ENCODE measurements at regions not wholly inside any gene's neighbourhood (a gene's known extent, or its start where the extent isn't known, plus 50 kb on each side); places are given as distances from the start of the nearest gene placed in this dataset.

- no peak for TF ChIP-seq CTCF (IDR thresholded peaks at IDR 0.05)
- H3K9me3 ChIP-seq = no peaks in the 10 kb centered on the region
- peak; percentile 72 for ATAC-seq
- no peaks in the 10 kb centered on the region for H3K36me3 ChIP-seq
- H3K27ac ChIP-seq = no peak overlapping the region
- H3K27me3 ChIP-seq = no peaks in the 10 kb centered on the region
- intact Hi-C loops (cut with DNase I) = no loop called here
- no peak overlapping the region for H3K4me3 ChIP-seq
- DNase-seq = no peak
- peaks cover 6 to 11% of the 10 kb centered on the region in 2 donors for H3K4me1 ChIP-seq
These were observed 612.8 kb downstream of the ZPLD1 start for GRCh38 chr3:103047640-103048039.

DNA sequence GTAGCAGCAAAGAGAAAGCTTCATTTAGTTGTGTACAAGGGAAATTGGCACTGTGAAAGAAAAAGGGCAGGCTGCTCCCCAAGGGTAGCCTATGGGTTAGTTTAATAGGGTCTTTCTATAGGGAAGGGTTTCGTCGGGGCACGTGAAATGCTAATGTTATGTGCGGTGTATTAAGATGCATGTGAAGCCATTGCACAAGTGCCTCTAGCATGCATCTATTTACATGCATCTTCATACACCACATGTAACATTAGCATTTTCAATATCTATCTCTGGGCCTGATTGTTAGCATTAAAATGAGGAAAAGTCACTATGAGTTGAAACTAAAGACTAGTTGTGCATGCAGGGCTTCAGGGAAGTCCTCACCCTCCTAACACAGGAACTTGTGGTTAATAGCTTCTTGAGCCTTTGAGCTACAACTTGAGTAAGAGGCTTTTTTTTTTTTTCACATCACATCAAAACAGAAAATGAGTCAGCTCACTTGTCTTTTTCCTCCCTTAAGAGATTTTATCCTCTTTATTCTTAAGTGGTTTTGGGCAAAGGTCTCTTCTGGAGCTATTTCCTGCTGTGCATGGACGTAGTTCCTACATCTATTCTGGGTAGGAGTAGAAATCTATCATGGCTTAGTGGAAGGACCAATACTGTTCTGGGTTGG is 613.4 kb downstream of the ZPLD1 start:
- DNase-seq = no peak
- no peak for TF ChIP-seq CTCF (IDR thresholded peaks at IDR 0.05)
- Histone ChIP-seq H3K4me1 (peaks cover 10 to 11% of the 10 kb centered on the region in 2 donors), H3K9me3 (no peaks in the 10 kb centered on the region), H3K27ac (no peak overlapping the region), H3K27me3 (no peaks in the 10 kb centered on the region), H3K4me3 (no peak overlapping the region), H3K36me3 (no peaks in the 10 kb centered on the region)
- intact Hi-C loops (cut with DNase I) = no loop called here
- peak; percentile 85 for ATAC-seq

- Histone ChIP-seq H3K36me3 (no peaks in the 10 kb centered on the region), H3K27ac (no peak overlapping the region), H3K9me3 (no peaks in the 10 kb centered on the region), H3K4me3 (no peak overlapping the region), H3K4me1 (peaks cover 10 to 11% of the 10 kb centered on the region in 2 donors), H3K27me3 (no peaks in the 10 kb centered on the region)
- no peak for TF ChIP-seq CTCF (IDR thresholded peaks at IDR 0.05)
- DNase-seq (peak in 2 of 4 donors; percentile 33 to 62), ATAC-seq (peak; percentile 55)
- intact Hi-C loops (cut with DNase I) = no loop called here
These were observed 617.5 kb downstream of the ZPLD1 start for GRCh38 chr3:103052236-103052830.

DNA sequence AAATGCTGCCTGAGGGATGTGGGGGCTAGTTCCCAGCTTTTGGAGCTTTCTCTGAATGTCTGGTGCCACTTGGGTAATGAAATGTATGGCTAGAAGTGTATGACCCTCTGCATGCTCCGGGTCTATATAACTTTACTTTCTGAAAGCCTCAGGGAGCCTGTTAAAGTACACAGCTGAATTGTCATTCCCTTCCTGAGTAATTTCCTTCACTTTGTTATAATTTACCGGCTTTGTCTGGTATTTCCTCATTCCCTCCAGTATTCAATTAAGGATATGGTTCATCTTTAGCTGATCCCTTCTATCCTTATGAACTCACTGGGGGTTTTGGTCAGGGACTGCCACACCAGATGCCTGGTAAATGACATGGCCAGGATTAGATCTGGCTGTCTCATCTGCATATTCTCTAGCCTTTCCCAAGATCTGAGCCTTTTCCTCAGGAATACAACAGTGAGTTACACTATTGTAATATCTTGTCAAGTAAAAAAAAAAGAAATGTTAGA is 620.3 kb downstream of the ZPLD1 start:
- TF ChIP-seq CTCF (IDR thresholded peaks at IDR 0.05) = no peak
- Histone ChIP-seq H3K27ac (no peak overlapping the region), H3K4me1 (peaks cover 4 to 5% of the 10 kb centered on the region in 2 donors), H3K27me3 (no peaks in the 10 kb centered on the region), H3K4me3 (no peak overlapping the region), H3K36me3 (no peaks in the 10 kb centered on the region), H3K9me3 (no peaks in the 10 kb centered on the region)
- intact Hi-C loops (cut with DNase I) = no loop called here
- no peak for ATAC-seq
- no peak for DNase-seq

DNA sequence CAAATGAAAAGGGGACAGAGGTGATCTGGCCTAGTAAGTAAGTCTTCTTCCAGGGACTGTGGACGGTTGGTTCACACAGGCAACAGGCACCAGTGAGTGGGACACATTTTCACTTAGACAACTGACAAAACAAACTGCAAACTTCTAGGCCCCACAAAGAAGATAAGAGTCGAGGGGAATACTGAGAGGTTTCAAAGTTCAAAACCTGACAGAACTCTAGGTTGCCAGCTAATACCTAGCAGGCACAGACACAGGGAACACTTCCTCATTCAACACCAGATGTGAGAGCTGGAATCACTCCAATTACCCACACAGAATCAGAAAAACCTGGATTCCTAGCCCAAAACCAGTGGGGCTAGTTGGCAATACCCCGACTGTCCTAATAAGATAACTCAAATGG is 621.7 kb downstream of the ZPLD1 start:
- H3K9me3 ChIP-seq = no peaks in the 10 kb centered on the region
- H3K4me1 ChIP-seq = peaks cover 4 to 5% of the 10 kb centered on the region in 2 donors
- no peaks in the 10 kb centered on the region for H3K36me3 ChIP-seq
- ATAC-seq (no peak), DNase-seq (no peak)
- intact Hi-C loops (cut with DNase I) = no loop called here
- H3K27me3 ChIP-seq = no peaks in the 10 kb centered on the region
- no peak for TF ChIP-seq CTCF (IDR thresholded peaks at IDR 0.05)
- no peak overlapping the region for H3K4me3 ChIP-seq
- no peak overlapping the region for H3K27ac ChIP-seq

Data from left lung (tissue), 4 donors.